ENCODE measurements at regions not wholly inside any gene's neighbourhood (a gene's known extent, or its start where the extent isn't known, plus 50 kb on each side); places are given as distances from the start of the nearest gene placed in this dataset.

DNA sequence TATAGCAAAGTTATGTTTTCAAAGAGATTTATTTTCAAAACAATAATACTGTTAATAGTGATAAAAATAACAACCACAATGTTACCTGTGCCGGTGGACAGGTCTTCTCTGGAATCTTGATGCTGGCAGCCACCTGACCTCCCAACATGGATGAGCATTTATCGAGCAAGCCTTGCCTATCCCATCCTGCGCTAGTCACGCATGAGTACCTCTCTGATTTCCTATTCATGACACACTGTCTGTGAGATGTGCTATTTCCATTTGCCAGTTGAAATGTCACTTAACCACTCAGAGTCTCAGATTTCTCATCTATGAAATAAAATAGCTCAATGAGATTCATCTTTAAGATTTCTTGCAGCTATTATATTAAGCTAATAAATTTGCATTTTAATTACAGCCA is 341.2 kb upstream of the VWC2 start:
- no peak for ATAC-seq

DNA sequence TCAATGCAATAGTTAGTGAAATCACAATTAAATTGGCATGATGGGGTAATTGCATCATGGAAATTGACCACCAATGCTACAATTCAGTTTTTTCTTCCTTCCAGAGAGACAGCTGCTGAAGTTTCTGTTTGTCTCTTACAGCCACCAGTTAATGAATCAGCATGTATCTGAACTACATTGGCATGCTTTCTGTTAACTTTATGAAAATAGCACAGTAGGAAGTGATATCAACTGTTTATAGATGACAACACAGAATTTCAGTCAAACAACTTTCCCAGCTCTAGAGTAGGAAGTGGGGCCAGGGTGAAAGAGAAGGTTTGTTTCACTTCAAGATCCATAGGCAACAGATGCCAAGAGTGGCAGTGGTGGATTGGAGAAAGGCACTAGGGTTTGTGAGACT is 339.6 kb upstream of the VWC2 start:
- in situ Hi-C loops (cut with MboI; ENCODE audit: low sequenced_read_pairs in 4 of 4), result no loop called here
- no peaks in the 10 kb centered on the region for H3K4me1 ChIP-seq
- no peaks in the 10 kb centered on the region for H3K9me3 ChIP-seq
- DNase-seq, result no peak
- no peak overlapping the region for H3K4me3 ChIP-seq
- TF ChIP-seq, protein P1, sequence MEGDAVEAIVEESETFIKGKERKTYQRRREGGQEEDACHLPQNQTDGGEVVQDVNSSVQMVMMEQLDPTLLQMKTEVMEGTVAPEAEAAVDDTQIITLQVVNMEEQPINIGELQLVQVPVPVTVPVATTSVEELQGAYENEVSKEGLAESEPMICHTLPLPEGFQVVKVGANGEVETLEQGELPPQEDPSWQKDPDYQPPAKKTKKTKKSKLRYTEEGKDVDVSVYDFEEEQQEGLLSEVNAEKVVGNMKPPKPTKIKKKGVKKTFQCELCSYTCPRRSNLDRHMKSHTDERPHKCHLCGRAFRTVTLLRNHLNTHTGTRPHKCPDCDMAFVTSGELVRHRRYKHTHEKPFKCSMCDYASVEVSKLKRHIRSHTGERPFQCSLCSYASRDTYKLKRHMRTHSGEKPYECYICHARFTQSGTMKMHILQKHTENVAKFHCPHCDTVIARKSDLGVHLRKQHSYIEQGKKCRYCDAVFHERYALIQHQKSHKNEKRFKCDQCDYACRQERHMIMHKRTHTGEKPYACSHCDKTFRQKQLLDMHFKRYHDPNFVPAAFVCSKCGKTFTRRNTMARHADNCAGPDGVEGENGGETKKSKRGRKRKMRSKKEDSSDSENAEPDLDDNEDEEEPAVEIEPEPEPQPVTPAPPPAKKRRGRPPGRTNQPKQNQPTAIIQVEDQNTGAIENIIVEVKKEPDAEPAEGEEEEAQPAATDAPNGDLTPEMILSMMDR (IDR thresholded peaks at IDR 0.05 in 4 of 5, conservative IDR thresholded peaks at IDR 0.05 in 1 of 5), result no peak
- TF ChIP-seq POLR2A (IDR thresholded peaks at IDR 0.05), result no peak
- intact Hi-C loops (cut with DNase I; ENCODE audit: low total_unique reads), result no loop called here
- H3K27ac ChIP-seq, result no peak overlapping the region
- H3K36me3 ChIP-seq, result no peaks in the 10 kb centered on the region
- ATAC-seq, result no peak
- no peaks in the 10 kb centered on the region for H3K27me3 ChIP-seq

More for the DNA sequence above, 341.2 kb upstream of the VWC2 start:
- Histone ChIP-seq H3K27ac (no peak overlapping the region), H3K9me3 (no peaks in the 10 kb centered on the region), H3K36me3 (no peaks in the 10 kb centered on the region), H3K4me3 (no peak overlapping the region), H3K27me3 (no peaks in the 10 kb centered on the region), H3K4me1 (no peaks in the 10 kb centered on the region)
- in situ Hi-C loops (cut with MboI; ENCODE audit: low sequenced_read_pairs in 4 of 4), result no loop called here
- DNase-seq, result no peak
- intact Hi-C loops (cut with DNase I; ENCODE audit: low total_unique reads), result no loop called here
- TF ChIP-seq, protein P1 (IDR thresholded peaks at IDR 0.05 in 4 of 5, conservative IDR thresholded peaks at IDR 0.05 in 1 of 5), result no peak
- TF ChIP-seq POLR2A (IDR thresholded peaks at IDR 0.05), result no peak

DNA sequence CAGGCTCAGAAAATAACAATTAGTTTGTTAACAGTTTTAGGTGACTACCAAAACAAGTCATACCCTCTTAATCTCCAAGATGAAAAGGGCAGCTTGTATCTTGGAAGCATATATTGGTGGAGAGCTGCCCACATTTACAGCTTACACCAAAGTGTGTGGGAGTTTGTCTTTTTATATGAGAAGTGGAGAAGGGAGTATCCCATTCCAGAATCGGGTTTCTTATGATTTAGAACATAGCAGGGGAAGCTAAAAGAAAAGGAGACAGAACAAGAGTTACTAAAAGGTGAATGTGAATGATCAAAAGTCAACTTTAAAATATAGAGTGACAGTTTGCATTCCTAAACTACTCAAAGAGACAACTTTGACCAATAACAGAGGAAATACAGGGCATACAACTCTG is 338.6 kb upstream of the VWC2 start:
- Histone ChIP-seq H3K9me3 (no peaks in the 10 kb centered on the region), H3K4me3 (no peak overlapping the region), H3K36me3 (no peaks in the 10 kb centered on the region), H3K4me1 (no peaks in the 10 kb centered on the region), H3K27ac (no peak overlapping the region), H3K27me3 (no peaks in the 10 kb centered on the region)
- ATAC-seq (no peak), DNase-seq (no peak)
- in situ Hi-C loops (cut with MboI; ENCODE audit: low sequenced_read_pairs in 4 of 4) (no loop called here), intact Hi-C loops (cut with DNase I; ENCODE audit: low total_unique reads) (no loop called here)
- TF ChIP-seq, protein P1 (IDR thresholded peaks at IDR 0.05 in 4 of 5, conservative IDR thresholded peaks at IDR 0.05 in 1 of 5), result no peak
- TF ChIP-seq POLR2A (IDR thresholded peaks at IDR 0.05), result no peak

DNA sequence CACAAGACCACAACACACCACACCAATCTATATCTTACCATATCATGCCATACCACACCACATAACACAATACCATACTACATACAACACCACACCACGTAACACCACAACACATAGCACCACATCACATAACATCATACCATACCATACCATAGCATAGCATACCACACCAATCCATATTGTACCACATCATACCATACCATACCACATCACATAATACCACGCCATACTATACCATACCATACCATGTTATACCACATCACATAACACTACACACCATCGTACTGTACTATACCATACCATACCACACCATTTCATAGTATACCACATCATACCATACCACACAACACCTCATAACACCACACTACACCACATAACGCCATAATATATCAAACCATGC is 335.2 kb upstream of the VWC2 start:
- intact Hi-C loops (cut with DNase I; ENCODE audit: low total_unique reads) (no loop called here), in situ Hi-C loops (cut with MboI; ENCODE audit: low sequenced_read_pairs in 4 of 4) (no loop called here)
- no peak overlapping the region for H3K27ac ChIP-seq
- no peak for DNase-seq
- TF ChIP-seq POLR2A (IDR thresholded peaks at IDR 0.05), result no peak
- TF ChIP-seq, protein P1 (IDR thresholded peaks at IDR 0.05 in 4 of 5, conservative IDR thresholded peaks at IDR 0.05 in 1 of 5), result no peak
- no peaks in the 10 kb centered on the region for H3K27me3 ChIP-seq
- H3K9me3 ChIP-seq, result no peaks in the 10 kb centered on the region
- no peaks in the 10 kb centered on the region for H3K36me3 ChIP-seq
- no peaks in the 10 kb centered on the region for H3K4me1 ChIP-seq
- H3K4me3 ChIP-seq, result no peak overlapping the region
- ATAC-seq, result no peak

DNA sequence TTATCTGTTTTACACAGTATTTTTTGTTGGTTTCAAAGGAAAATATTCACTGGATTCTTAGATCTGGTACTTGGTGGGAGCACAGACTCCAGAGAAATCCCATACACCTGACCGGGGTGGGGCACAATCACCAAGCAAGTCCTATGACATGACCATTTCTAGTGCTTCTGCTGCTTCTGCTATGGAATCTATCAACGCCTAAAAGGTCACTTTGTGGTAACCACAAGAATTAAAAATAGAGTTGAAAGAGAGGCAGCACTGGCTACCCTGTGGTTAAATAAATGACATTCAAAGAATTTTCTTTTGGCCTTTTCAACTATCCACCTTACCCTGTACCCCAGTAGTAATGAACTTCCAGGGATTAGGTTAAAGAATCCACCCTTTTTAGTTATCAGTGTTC is 329.9 kb upstream of the VWC2 start:
- H3K27ac ChIP-seq, result no peak overlapping the region
- in situ Hi-C loops (cut with MboI; ENCODE audit: low sequenced_read_pairs in 4 of 4) (no loop called here), intact Hi-C loops (cut with DNase I; ENCODE audit: low total_unique reads) (no loop called here)
- H3K4me3 ChIP-seq, result no peak overlapping the region
- DNase-seq (no peak), ATAC-seq (no peak)
- TF ChIP-seq, protein P1 (IDR thresholded peaks at IDR 0.05 in 4 of 5, conservative IDR thresholded peaks at IDR 0.05 in 1 of 5), result no peak
- TF ChIP-seq POLR2A (IDR thresholded peaks at IDR 0.05), result no peak
- H3K36me3 ChIP-seq, result no peaks in the 10 kb centered on the region
- H3K9me3 ChIP-seq, result no peaks in the 10 kb centered on the region
- H3K27me3 ChIP-seq, result no peaks in the 10 kb centered on the region
- no peaks in the 10 kb centered on the region for H3K4me1 ChIP-seq
